Left forelimb (tissue), 1 donor: ENCODE measurements at regions not wholly inside any gene's neighbourhood (a gene's known extent, or its start where the extent isn't known, plus 50 kb on each side); places are given as distances from the start of the nearest gene placed in this dataset.

ENCODE experiments used
- DNase-seq: peaks from one replicate; pipeline ENCODE4 v3.0.0-alpha.2; 2018; ENCODE audit warnings: low spot score

- no peak for DNase-seq
These were observed 52.9 kb upstream of the SLC28A3 start for GRCh38 chr9:84393266-84393950.

DNA sequence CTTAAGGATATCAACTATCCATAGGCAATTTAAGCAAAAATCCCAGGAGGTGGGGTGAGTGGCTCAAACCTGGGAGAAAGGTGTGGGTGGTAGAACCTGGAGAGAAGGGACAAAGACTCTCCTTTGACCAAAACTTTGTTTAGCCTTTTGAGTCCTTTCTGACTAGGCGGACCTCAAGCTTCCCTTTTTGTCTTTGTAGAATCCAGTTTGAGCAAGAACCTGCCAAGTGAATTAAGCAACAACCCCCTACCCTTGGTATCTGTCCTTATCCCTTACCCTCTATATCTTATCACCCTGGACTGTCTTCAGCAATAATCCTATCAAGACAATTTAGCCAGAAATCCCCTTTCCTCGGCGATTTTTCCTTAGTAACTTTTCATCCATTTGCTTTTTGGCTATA, 53.5 kb upstream of the SLC28A3 start:
- no peak for DNase-seq

DNA sequence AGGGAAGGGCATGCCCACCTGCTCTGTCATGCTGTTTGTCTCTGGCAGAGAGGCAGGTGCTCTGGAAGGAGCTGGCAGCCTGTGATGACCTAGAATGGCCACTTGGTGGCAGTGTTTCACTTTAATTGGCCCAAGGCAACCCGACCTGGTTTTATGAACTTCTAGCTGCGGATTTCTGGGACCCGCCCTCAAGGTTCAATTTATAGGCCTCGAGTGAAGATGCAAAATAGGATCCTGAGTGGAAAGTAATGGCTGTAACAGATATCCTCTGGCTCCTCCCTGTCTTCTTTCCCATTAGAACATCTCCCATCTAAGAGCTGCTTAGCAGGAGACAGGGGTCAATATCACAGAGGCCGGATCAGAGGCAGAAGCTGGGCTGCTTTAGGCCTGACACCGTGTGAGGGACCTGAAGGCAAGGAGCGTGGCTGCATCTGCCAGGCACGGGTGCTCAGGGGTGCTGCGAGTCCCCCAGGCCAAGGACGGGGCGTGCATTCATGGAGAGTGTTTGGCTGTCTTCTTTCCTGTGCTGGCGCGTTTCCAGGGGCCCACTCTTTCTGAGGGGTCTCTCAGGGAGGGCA, 56.7 kb upstream of the SLC28A3 start:
- DNase-seq = peak; percentile 78

- DNase-seq = no peak
These were observed 57.3 kb upstream of the SLC28A3 start for GRCh38 chr9:84397822-84398221.

DNA sequence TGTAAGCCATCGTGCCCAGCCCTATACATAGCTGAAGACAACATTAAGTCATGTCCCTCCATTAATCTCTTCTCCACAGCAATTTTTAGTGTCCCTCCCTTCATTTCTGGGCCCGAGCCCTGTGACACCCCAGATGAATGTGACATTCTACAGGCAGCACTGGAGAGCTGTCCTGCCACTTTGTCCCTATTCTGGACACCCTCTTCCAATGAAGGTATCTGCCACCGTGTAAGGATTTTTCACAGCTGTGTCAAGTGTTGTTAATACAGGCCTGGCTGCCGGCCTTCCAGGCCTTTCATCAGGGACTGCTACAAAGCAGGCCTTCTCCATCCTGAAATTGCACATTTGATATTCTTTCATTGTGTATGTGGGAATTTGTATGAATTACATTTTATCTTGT, 62.0 kb upstream of the SLC28A3 start:
- no peak for DNase-seq

DNA sequence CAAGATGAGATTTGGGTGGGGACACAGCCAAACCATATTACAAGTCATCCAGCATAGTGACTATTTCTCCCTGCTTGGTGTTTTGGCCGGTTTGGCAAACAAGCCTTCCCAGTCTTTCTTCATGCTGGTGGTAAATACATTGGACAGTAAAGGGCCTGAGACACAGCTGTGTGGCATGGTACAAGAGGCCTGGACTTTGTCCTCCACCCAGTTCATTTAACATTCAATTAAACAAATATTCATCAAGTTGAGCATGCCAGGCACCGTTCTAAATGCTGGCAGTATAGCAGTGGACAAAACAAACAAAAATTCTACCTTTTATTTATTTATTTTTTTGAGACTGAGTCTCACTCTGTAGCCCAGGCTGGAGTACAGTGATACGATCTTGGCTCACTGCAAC, 62.7 kb upstream of the SLC28A3 start:
- no peak for DNase-seq

DNA sequence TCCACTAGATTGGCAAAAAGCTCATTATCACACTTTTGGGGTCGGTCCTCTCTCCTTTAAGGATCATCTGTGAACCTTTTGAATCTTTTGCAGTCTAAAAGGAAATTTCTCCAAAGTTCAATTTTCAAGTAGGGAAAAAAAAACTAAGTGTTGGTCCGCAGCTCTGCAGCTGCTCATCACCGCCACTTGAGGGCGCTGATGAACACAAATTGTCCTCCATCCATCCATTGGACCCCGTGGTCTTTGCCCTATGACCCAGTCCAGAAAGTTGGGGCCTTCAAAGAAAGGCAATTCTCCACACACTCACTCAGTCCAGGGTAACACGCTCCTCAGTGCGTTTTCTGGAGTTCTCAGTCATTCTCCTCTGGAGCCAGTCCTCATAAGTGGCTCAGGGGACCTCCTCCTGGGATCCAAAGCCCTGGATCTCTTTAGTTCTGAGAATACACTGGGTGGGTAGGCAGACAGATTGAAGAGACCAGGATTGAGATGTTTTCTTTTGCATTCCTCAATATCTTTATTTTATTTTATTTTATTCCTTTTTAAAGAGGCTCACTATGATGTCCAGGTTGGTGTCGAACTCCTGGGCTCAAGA, 63.6 kb upstream of the SLC28A3 start:
- no peak for DNase-seq

DNA sequence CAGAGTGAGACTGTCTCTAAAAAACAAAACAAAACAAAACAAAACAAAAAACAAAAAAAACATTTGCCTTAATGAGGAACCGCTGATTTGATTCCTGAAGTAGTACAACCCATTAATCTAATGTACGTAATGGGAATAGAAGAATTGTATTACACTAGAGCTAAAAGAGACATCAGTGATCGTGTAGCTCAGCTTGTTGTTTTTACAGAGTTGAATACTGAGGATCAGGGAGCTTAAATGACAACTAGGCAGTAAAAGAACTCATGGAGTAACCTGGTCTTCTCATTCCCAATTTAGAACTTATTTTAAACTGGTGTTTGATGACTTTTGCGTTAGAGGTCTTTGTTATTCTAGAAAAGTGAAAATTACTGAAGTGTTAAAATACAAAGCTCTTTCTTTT, 65.1 kb upstream of the SLC28A3 start:
- DNase-seq = no peak

DNA sequence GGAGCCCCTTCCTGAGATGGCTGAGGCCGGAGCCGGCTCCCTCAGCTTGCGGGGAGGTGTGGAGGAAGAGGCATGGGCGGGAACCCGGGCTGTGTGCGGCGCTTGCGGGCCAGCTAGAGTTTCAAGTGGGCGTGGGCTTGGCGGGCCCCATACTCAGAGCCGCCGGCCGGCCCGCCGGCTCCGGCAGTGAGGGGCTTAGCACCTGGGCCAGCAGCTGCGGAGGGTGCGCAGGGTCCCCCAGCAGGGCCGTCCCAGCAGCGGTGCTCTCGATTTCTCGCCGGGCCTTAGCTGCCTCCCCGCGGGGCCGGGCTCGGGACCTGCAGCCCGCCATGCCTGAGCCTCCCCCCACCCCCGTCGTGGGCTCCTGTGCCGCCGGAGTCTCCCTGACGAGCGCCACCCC, 67.9 kb upstream of the SLC28A3 start:
- no peak for DNase-seq

DNA sequence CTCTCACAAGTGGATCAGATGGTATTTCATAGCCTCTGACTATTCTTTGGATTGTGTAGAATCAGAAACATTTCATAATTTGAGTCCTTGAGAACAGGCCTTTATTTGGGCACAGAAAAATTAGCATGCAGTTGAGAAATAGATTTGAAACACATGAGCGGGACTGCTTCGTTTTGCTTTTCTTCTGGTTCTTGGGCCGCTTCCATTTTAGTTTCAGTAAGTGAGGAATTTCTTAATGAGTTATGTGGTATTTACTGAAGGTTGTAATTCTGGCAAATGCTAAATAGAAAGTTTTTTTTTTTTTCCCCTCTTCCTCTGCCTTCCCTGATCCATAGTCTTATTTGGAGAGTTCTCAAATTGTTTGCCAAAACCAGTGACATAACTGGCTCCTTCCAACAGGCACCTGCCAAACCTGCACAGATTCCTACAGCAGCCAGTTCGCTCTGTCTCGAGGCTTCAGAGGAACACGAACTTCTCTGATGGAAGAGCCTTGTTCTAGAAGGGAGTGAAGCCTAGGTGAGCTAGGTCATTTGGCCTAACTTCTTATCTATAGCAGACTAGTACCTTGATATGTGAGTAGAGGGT, 71.2 kb upstream of the SLC28A3 start:
- no peak for DNase-seq

DNA sequence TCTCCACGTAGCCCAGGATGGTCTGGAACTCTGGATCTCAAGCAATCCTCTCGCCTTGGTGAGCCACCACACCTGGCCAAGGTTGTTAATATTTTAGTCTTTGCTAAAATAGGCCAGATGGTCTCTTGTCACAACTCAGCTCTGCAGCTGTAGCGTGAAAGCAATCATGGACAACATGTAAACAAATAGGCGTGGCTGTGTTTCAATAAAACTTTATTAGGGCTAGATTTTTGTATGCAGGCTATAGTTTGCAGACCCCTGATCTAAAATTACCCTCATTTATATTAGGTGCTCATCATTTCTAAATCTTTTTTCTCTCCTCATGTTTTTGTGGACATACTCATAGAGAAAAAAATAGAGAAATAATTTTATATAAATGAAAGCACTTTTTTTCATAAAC, 72.1 kb upstream of the SLC28A3 start:
- no peak for DNase-seq

GRCh38 chr9:84413301-84413700, 72.7 kb upstream of the SLC28A3 start:
- DNase-seq = no peak

DNA sequence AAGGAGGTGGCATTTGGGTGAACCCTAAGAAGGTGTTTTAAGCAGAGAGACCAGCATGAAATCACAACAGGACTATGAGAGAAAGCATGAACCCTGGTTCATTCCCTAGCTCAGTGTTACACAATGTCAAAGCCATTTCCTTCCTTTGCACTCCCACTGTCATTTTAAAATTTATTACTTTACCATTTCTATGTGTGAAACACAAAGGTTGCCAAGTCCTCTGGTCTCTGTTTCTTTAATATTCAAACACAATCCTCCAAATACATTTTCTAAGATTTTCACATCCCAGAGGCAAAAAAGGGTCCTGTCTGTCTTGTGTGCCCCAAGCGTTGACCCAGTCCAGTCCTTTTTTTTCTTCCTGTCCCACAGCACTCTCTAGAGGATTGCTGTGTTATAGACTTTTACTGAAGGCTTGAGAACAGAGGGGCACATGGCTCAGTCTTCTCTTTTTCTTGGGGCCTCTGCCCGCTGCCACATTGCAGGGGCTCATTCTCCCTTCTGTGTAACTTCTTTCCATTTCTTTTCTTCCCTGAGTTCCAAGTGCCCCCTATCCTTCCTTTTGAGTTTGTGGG, 78.6 kb upstream of the SLC28A3 start:
- no peak for DNase-seq

- DNase-seq = no peak
These were observed 84.4 kb upstream of the SLC28A3 start for GRCh38 chr9:84424931-84425330.

DNA sequence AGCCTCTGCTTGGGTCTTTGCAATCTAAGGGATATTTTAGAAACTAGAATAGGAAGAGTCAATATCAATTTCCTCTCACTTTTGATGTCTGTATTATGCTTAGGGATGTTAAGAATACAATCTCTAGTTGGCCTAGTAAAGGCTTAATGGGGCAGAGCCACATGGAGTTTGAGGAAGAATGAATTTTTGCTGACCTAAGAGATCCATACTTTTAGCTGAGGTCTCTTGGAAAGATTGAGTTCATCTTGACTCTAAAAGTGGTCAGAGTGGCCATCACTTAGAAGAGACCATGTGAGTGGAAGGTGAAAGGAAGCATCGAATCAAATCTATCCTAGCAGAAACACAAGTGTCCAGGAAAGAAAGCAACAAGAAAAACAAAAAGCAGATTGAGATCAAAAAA, 92.2 kb upstream of the SLC28A3 start:
- DNase-seq = no peak

GRCh38 chr9:84435902-84436301, 95.3 kb upstream of the SLC28A3 start:
- no peak for DNase-seq

DNA sequence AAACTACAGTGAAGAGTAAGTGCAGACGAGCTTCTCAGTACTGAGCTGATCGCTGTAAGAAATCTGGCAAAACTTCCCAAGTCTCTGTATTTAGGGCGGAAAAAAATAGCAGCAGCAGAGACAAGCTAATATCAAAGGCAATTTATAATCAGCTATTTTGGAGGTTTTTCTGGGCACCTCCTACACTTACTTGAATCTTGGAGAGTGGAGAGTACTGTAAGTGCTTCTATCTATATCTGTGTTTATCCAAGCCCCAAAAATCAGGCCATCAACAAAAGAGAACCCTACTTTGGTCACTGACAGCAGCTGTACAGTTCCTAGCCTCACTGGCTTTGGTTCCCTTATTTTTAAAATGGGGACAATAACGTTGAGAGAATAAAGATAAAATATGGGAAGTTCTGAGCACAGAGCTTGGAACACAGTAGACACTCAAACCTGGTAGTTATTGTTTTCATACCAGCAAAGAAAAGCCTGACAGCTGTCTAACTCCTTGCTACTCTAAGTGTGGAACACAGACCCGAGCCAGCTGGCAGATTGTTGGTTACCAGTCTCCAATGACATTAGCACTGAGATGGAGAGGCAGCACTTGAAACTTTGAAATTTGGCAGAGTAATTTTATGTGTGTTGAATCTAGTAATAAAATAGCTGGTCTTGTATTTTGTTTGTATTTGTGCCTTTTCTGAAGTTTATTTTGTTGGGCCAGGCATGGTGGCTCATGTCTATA, 96.0 kb upstream of the SLC28A3 start:
- DNase-seq = no peak

GRCh38 chr9:84438391-84438790, 97.8 kb upstream of the SLC28A3 start:
- no peak for DNase-seq

DNA sequence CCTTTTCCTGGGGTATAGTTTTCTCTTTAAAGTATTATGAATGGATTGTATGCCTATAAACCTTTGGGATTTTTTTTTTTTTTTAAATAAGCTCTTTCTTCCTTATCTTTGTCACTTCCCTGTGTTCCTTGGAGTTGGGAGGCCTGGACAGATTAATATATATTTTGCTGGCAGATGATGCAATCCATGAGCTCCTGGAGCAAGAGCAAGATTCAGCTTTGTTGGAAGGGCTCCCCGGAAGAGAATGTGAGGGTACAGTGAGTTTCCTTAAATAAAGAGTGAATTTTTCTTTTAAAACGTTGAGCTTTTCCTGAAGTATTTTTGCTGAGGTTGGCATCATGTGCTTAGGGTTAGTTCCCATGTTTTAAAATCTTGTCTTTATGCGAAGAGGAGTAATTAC, 98.7 kb upstream of the SLC28A3 start:
- DNase-seq = no peak

DNA sequence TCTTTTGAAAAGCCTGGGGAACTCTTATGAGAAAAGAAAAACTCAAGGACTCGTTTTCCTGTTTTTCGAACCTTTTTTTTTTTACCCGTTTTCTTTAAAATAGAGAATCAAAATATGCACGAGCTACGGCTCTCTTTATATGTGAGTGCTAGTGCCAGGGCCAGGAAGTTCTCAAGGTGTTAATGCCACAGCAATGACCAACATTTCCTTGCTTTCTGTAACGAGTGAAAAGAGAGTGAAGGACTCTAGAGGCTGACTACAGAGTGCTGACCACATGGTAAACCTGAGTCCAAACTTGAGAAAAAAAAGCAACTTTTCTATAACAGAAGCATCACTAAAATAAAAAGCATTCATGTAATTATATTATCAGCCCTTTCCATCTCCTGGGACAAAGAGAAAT, 102.2 kb upstream of the SLC28A3 start:
- no peak for DNase-seq

GRCh38 chr9:84445737-84446136, 105.2 kb upstream of the SLC28A3 start:
- DNase-seq = no peak

DNA sequence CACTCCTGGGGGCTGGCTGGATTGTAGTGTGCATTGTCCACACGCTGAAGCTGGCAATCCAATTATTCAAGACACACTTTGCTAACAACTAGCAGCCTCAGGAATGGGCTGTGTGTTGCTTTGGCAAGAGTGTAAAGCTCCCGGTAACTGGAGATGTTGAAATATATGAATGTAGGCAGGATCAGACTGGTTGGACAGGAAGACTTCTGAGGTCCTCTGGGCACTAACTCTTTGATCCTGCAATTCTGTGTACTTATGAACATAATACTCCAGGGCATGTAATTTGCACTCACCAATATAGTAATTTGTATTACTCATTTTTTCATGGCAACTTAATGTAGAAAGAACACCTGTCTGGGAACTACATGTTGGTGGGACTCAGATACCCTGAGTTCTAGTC, 106.7 kb upstream of the SLC28A3 start:
- no peak for DNase-seq

GRCh38 chr9:84450029-84450428, 109.5 kb upstream of the SLC28A3 start:
- DNase-seq = no peak
